ENCODE measurements at regions not wholly inside any gene's neighbourhood (a gene's known extent, or its start where the extent isn't known, plus 50 kb on each side); places are given as distances from the start of the nearest gene placed in this dataset.
A peak's percentile ranks its signal among the peaks of the same experiment; 100 is the strongest.
"Not testable (repeated sequence)": the region's sequence is repeated elsewhere in the genome, so short reads cannot be mapped to it uniquely, and the experiment has no call there.

GRCh38 chr11:90341986-90342385, 119.1 kb upstream of the CHORDC1 start:
- no peak for DNase-seq

- DNase-seq, result no peak
Measured at GRCh38 chr11:90332415-90332814, 109.6 kb upstream of the CHORDC1 start.

GRCh38 chr11:90330632-90331031, 107.8 kb upstream of the CHORDC1 start:
- DNase-seq, result no peak

- DNase-seq, result no peak
Measured at GRCh38 chr11:90329043-90329442, 106.2 kb upstream of the CHORDC1 start.

- DNase-seq, result no peak
Measured at GRCh38 chr11:90326647-90327046, 103.8 kb upstream of the CHORDC1 start.

GRCh38 chr11:90323289-90323688, 100.4 kb upstream of the CHORDC1 start:
- no peak for DNase-seq

GRCh38 chr11:90321018-90321417, 98.2 kb upstream of the CHORDC1 start:
- DNase-seq, result no peak

GRCh38 chr11:90318651-90319050, 95.8 kb upstream of the CHORDC1 start:
- DNase-seq, result no peak

- DNase-seq, result no peak
Measured at GRCh38 chr11:90310210-90310609, 87.4 kb upstream of the CHORDC1 start.

GRCh38 chr11:90309693-90310092, 86.8 kb upstream of the CHORDC1 start:
- no peak for DNase-seq

- DNase-seq, result no peak
Measured at GRCh38 chr11:90294526-90294925, 71.7 kb upstream of the CHORDC1 start.

- DNase-seq, result no peak
Measured at GRCh38 chr11:90294091-90294490, 71.2 kb upstream of the CHORDC1 start.

GRCh38 chr11:90288212-90288821, 65.5 kb upstream of the CHORDC1 start:
- DNase-seq, result peak; percentile 22

- DNase-seq, result no peak
Measured at GRCh38 chr11:90286640-90287039, 63.8 kb upstream of the CHORDC1 start.

- no peak for DNase-seq
Measured at GRCh38 chr11:90284171-90284570, 61.3 kb upstream of the CHORDC1 start.

GRCh38 chr11:90282551-90283071, 59.8 kb upstream of the CHORDC1 start:
- DNase-seq, result not testable (repeated sequence)

- no peak for DNase-seq
Measured at GRCh38 chr11:90274362-90274761, 51.5 kb upstream of the CHORDC1 start.
